K562 (cell line): ENCODE measurements at regions not wholly inside any gene's neighbourhood (a gene's known extent, or its start where the extent isn't known, plus 50 kb on each side); places are given as distances from the start of the nearest gene placed in this dataset.
A peak's percentile ranks its signal among the peaks of the same experiment; 100 is the strongest.

Experiments
- CAMTA2 ChIP-seq: fragments of 250-450 bp; sonication (Bioruptor Pico); conservative IDR thresholded peaks from 2 replicates; pipeline ENCODE4 v1.5.1; 2022
- CBFA2T3 ChIP-seq: fragments of 450-650 bp; IDR thresholded peaks from 2 replicates; pipeline ENCODE4 v1.6.1; 2017
- HDAC3 ChIP-seq: fragments of 450-650 bp; IDR thresholded peaks from 2 replicates; pipeline ENCODE4 v1.6.1; 2018; ENCODE audit warnings: borderline replicate concordance, mild to moderate bottlenecking, moderate library complexity; ENCODE audit not compliant: partially characterized antibody
- HMG20A ChIP-seq: fragments of 450-650 bp; formaldehyde crosslinking; conservative IDR thresholded peaks from 2 replicates; pipeline ENCODE4 v1.4.0; 2020; ENCODE audit warnings: mild to moderate bottlenecking, mixed read lengths
- HNRNPK ChIP-seq: fragments of 200-400 bp; formaldehyde crosslinking; IDR thresholded peaks from one replicate; pipeline ENCODE4 v1.6.1; 2018; ENCODE audit warnings: mild to moderate bottlenecking, low read depth, low read length; ENCODE audit not compliant: poor library complexity, severe bottlenecking
- MAFK ChIP-seq: IDR thresholded peaks from 2 replicates; pipeline ENCODE4 v1.6.1; 2011; ENCODE audit warnings: low read length, improper control_type of control experiment
- MECOM ChIP-seq: fragments of 250-450 bp; sonication (Bioruptor Pico); IDR thresholded peaks from 2 replicates; pipeline ENCODE4 v1.8.0; 2022; ENCODE audit warnings: inconsistent platforms
- MYBL2 ChIP-seq, 2 experiments: fragments of 450-650 bp in 1 of 2; sonication (generic) in 1 of 2; formaldehyde crosslinking in 1 of 2; IDR thresholded peaks; 2 replicates each; pipeline versions ENCODE4 v1.6.1 to v1.8.1; 2017 to 2022; ENCODE audit warnings: borderline replicate concordance in 1 of 2, inconsistent platforms in 1 of 2, low read depth in 1 of 2, mild to moderate bottlenecking in 1 of 2, missing genetic modification reagents in 1 of 2, moderate library complexity in 1 of 2
- NFYB ChIP-seq: IDR thresholded peaks from 2 replicates; pipeline ENCODE4 v1.6.1; 2011; ENCODE audit warnings: mild to moderate bottlenecking, moderate library complexity; ENCODE audit not compliant: insufficient read length; ENCODE audit errors: extremely low read depth
- SNIP1 ChIP-seq: fragments of 450-650 bp; IDR thresholded peaks from 2 replicates; pipeline ENCODE4 v1.7.1; 2017; ENCODE audit warnings: low read depth, mild to moderate bottlenecking
- SP2 ChIP-seq: IDR thresholded peaks from 2 replicates; pipeline ENCODE4 v1.6.1; 2011; ENCODE audit warnings: mild to moderate bottlenecking, low read depth, low read length, moderate library complexity; ENCODE audit not compliant: poor library complexity, severe bottlenecking; ENCODE audit errors: extremely low read depth
- SRSF1 ChIP-seq: fragments of 200-400 bp; formaldehyde crosslinking; IDR thresholded peaks from 2 replicates; pipeline ENCODE4 v1.6.1; 2017; ENCODE audit warnings: mild to moderate bottlenecking, low read depth, low read length, moderate library complexity
- YY1 ChIP-seq, 3 experiments: IDR thresholded peaks; 2 replicates each; pipeline ENCODE4 v1.6.1; 2011; ENCODE audit warnings: low read length in 2 of 3, mild to moderate bottlenecking in 2 of 3, moderate library complexity in 2 of 3, borderline replicate concordance in 1 of 3, control low read depth in 1 of 3, low read depth in 1 of 3; ENCODE audit not compliant: insufficient read depth in 3 of 3, insufficient replicate concordance in 2 of 3, control insufficient read depth in 1 of 3, insufficient read length in 1 of 3; ENCODE audit errors: extremely low read depth in 1 of 3
- ZNF79 ChIP-seq: fragments of 250-450 bp; sonication (Bioruptor Pico); IDR thresholded peaks from 2 replicates; pipeline ENCODE4 v1.4.0; 2020; ENCODE audit warnings: low read depth, mild to moderate bottlenecking, moderate library complexity
- TF ChIP-seq, protein P1 (sequence below): fragments of 200-600 bp; sonication (generic); IDR thresholded peaks from one replicate; pipeline ENCODE4 v1.6.1; 2012; ENCODE audit warnings: mild to moderate bottlenecking, low read depth, low read length, inconsistent platforms
- TF ChIP-seq, protein P2 (sequence below): fragments of 250-450 bp; sonication (Bioruptor Pico); IDR thresholded peaks from 2 replicates; pipeline ENCODE4 v1.8.0; 2022; ENCODE audit warnings: inconsistent platforms

DNA sequence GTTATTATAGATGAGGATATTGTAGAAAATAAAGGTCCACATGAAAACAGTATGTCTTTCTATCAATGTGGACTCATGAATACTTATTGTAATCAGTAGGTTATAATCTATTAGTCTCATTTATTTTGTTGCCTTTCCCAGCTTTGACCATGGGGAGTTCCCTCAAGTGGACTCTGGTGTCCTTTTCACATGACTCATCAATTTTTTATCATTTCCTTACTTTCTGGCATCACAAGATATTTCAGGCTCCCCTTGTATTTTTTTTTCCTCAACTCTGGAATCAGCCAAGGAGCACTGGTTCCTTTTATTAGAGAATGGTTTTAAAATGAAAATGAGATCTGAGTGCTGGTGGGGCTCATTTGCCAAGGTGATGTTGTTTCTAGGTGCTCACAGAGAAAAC is 63.4 kb upstream of the DIAPH3 start (continued):
- TF ChIP-seq SNIP1 (no peak), HDAC3 (no peak), CAMTA2 (CRISPR knock-in tag) (no peak), CBFA2T3 (peak; percentile 56), HNRNPK (no peak), SP2 (no peak), MYBL2 (IDR thresholded peaks at IDR 0.05; ENCODE audit: low read depth) (no peak), MYBL2 (CRISPR knock-in tag; IDR thresholded peaks at IDR 0.05; ENCODE audit: borderline replicate concordance) (no peak), SRSF1 (no peak), YY1 (IDR thresholded peaks at IDR 0.05; ENCODE audit: borderline replicate concordance in 1 of 3, control insufficient read depth in 1 of 3, extremely low read depth in 1 of 3, insufficient read depth in 3 of 3, insufficient read length in 1 of 3, insufficient replicate concordance in 2 of 3, low read depth in 1 of 3, low read length in 2 of 3) (no peak), MAFK (peak; percentile 90), MECOM (CRISPR knock-in tag) (no peak), ZNF79 (CRISPR knock-in tag) (no peak), HMG20A (CRISPR knock-in tag) (no peak), NFYB (no peak)
- TF ChIP-seq, protein P1, sequence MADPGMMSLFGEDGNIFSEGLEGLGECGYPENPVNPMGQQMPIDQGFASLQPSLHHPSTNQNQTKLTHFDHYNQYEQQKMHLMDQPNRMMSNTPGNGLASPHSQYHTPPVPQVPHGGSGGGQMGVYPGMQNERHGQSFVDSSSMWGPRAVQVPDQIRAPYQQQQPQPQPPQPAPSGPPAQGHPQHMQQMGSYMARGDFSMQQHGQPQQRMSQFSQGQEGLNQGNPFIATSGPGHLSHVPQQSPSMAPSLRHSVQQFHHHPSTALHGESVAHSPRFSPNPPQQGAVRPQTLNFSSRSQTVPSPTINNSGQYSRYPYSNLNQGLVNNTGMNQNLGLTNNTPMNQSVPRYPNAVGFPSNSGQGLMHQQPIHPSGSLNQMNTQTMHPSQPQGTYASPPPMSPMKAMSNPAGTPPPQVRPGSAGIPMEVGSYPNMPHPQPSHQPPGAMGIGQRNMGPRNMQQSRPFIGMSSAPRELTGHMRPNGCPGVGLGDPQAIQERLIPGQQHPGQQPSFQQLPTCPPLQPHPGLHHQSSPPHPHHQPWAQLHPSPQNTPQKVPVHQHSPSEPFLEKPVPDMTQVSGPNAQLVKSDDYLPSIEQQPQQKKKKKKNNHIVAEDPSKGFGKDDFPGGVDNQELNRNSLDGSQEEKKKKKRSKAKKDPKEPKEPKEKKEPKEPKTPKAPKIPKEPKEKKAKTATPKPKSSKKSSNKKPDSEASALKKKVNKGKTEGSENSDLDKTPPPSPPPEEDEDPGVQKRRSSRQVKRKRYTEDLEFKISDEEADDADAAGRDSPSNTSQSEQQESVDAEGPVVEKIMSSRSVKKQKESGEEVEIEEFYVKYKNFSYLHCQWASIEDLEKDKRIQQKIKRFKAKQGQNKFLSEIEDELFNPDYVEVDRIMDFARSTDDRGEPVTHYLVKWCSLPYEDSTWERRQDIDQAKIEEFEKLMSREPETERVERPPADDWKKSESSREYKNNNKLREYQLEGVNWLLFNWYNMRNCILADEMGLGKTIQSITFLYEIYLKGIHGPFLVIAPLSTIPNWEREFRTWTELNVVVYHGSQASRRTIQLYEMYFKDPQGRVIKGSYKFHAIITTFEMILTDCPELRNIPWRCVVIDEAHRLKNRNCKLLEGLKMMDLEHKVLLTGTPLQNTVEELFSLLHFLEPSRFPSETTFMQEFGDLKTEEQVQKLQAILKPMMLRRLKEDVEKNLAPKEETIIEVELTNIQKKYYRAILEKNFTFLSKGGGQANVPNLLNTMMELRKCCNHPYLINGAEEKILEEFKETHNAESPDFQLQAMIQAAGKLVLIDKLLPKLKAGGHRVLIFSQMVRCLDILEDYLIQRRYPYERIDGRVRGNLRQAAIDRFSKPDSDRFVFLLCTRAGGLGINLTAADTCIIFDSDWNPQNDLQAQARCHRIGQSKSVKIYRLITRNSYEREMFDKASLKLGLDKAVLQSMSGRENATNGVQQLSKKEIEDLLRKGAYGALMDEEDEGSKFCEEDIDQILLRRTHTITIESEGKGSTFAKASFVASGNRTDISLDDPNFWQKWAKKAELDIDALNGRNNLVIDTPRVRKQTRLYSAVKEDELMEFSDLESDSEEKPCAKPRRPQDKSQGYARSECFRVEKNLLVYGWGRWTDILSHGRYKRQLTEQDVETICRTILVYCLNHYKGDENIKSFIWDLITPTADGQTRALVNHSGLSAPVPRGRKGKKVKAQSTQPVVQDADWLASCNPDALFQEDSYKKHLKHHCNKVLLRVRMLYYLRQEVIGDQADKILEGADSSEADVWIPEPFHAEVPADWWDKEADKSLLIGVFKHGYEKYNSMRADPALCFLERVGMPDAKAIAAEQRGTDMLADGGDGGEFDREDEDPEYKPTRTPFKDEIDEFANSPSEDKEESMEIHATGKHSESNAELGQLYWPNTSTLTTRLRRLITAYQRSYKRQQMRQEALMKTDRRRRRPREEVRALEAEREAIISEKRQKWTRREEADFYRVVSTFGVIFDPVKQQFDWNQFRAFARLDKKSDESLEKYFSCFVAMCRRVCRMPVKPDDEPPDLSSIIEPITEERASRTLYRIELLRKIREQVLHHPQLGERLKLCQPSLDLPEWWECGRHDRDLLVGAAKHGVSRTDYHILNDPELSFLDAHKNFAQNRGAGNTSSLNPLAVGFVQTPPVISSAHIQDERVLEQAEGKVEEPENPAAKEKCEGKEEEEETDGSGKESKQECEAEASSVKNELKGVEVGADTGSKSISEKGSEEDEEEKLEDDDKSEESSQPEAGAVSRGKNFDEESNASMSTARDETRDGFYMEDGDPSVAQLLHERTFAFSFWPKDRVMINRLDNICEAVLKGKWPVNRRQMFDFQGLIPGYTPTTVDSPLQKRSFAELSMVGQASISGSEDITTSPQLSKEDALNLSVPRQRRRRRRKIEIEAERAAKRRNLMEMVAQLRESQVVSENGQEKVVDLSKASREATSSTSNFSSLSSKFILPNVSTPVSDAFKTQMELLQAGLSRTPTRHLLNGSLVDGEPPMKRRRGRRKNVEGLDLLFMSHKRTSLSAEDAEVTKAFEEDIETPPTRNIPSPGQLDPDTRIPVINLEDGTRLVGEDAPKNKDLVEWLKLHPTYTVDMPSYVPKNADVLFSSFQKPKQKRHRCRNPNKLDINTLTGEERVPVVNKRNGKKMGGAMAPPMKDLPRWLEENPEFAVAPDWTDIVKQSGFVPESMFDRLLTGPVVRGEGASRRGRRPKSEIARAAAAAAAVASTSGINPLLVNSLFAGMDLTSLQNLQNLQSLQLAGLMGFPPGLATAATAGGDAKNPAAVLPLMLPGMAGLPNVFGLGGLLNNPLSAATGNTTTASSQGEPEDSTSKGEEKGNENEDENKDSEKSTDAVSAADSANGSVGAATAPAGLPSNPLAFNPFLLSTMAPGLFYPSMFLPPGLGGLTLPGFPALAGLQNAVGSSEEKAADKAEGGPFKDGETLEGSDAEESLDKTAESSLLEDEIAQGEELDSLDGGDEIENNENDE = no peak
- TF ChIP-seq, protein P2, sequence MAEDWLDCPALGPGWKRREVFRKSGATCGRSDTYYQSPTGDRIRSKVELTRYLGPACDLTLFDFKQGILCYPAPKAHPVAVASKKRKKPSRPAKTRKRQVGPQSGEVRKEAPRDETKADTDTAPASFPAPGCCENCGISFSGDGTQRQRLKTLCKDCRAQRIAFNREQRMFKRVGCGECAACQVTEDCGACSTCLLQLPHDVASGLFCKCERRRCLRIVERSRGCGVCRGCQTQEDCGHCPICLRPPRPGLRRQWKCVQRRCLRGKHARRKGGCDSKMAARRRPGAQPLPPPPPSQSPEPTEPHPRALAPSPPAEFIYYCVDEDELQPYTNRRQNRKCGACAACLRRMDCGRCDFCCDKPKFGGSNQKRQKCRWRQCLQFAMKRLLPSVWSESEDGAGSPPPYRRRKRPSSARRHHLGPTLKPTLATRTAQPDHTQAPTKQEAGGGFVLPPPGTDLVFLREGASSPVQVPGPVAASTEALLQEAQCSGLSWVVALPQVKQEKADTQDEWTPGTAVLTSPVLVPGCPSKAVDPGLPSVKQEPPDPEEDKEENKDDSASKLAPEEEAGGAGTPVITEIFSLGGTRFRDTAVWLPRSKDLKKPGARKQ (CRISPR knock-in tag) = no peak
